Globus pallidus (tissue), 1 donor: ENCODE measurements at regions not wholly inside any gene's neighbourhood (a gene's known extent, or its start where the extent isn't known, plus 50 kb on each side); places are given as distances from the start of the nearest gene placed in this dataset.
A peak's percentile ranks its signal among the peaks of the same experiment; 100 is the strongest.

Source experiments
- DNase-seq: peaks from one replicate; pipeline ENCODE4 v3.0.0-alpha.2; 2015; ENCODE audit warnings: low spot score

DNA sequence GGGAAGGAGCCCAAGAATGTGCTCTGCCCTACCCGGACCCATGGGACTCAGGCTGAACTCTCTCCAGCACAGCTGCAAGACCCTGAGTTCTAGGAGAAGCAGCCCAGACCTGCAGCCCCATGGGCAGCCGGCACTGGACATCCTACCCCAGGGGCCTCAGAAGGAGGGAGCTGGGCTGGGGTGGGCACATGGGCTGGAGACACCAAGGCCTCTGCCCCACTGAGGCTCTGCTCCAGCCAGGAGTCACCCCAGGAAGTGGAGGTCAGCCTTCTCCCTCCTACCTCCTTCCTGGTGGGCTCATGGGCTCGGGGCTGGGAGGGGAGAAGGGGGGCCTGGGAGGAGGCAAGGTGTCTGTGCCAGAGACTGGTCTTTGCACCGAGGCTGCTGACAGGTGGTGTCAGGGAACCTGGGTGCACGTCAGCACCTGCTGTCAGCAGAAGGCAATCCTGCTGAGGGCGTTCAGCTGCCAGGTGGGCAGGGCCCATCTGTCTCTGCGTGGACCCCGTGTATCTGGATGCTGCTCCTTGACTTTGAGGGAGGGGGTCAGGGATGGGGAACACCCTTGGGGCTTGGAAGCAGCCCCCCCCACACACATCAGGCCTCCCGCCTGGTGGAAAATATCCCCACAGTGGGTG, 95.2 kb downstream of the PDGFA start:
- DNase-seq, result no peak

- DNase-seq, result peak; percentile 60
These were observed 94.5 kb downstream of the PDGFA start for GRCh38 chr7:424961-425793.

DNA sequence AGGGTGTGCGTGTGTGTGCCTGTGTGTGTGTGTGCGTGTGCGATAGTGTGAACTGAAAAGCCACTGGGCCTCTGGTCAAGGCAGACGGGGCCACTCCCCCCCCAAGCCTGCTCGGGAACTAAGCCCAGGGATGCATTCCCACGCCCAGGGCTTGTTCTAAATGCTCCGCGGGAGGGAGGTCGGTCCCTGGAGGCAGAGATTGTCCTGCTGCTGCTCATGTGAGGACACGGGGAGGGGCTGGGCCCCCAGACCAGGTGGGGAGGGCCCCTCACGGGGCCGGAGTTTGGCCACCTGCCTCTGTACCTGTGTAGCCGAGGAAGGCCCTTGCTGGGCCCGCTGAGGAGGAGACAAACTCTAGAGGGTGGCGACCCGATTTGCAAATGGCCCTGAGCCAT, 93.9 kb downstream of the PDGFA start:
- no peak for DNase-seq

- DNase-seq, result no peak
These were observed 93.1 kb downstream of the PDGFA start for GRCh38 chr7:426510-426909.

DNA sequence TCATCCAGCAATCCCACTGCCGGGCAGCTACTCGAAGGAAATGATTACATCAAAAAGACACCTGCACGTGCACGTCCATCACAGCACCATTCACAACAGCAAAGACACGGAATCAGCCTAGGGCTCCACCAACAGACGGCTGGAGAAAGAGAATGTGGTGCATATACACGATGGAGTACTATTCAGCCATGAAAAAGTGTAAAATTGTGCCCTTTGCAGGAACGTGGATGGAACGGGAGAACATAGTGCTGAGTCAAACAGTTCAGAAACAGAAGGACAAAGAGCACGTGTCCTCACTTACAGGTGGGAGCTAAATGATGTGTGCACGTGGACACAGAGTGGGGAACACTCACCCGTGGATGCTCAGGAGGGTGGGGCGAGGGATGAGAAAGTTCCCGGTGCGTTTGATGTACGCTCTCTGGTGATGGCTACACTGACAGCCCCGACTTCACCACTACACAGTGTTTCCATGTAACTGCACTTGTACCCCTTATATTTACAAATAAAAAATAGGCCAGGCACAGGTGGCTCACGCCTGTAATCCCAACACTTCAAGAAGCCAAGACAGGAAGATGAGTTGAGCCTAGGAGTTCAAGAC, 92.0 kb downstream of the PDGFA start:
- no peak for DNase-seq

DNA sequence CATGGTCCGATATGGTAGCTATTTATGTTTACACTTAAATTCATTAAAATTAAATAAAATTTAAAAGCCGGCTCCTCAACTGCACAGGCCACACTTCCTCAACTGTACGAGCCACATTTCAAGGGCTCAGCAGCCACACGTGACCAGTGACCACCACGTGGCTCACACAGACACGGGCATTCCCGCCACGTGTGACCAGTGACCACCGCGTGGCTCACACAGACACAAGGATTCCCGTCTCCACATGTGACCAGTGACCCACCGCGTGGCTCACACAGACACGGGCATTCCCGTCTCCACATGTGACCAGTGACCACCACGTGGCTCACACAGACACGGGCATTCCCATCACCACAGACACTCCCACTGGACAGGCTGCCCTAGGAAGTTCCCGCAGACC, 91.3 kb downstream of the PDGFA start:
- no peak for DNase-seq

GRCh38 chr7:428927-429827, 90.5 kb downstream of the PDGFA start:
- no peak for DNase-seq

DNA sequence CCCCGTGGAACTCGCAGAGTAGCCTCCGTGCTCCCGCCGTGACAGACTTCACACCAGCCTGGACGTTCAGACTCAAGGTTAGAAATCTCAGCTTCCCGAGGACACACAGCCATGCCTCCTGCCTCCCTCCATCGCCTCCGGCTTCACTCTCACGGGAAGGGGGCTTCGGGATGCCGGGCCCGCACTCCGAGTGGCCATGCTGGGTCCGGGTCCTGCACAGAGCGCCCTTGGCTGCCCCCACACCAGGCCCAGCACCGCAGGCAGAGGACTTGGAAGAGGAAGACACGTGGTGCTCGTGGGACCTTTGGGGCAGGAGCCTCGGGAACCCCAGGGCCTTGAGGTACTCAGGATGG, 89.8 kb downstream of the PDGFA start:
- no peak for DNase-seq

DNA sequence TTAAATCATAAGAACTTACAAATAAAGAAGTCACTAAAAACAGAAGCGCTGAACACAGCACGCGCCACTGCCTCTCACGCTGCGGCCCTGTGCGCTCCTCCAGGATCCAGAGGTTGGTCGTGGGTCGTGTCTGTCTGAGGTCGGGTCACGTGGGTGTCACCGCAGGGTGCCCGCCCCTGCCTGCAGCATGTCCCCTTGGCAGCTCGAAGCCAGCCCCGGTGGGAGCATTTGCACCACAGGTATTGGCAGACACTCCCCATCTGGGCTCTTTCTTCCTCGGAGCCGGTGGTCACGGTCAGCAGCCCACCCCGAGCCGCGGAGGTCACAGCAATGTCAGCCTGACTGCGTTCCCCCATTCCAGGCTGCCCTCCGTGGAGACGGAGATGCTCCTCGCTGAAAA, 88.6 kb downstream of the PDGFA start:
- DNase-seq, result no peak

GRCh38 chr7:431658-432111, 88.0 kb downstream of the PDGFA start:
- peak; percentile 83 for DNase-seq

DNA sequence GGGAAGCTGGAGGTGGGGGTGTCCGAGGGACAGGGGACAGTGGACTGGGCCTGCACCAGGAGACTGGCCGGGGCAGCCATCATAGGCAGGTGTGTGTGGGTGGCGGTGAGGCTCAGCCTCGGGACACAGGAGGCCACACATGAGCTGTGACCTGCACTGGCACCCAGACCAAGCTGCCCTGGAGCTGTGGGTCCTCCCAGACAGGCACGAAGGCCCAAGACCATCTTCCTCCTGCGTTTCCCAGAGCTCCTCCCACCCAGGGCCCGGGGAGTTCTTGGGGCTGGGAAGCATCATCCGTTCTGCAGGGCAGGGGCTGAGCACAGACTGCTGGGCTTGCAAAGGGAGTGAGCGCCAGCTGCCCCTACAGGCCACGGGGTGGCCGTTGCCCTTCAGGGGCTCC, 87.4 kb downstream of the PDGFA start:
- DNase-seq, result no peak

GRCh38 chr7:432933-433332, 86.7 kb downstream of the PDGFA start:
- DNase-seq, result no peak

- no peak for DNase-seq
These were observed 86.1 kb downstream of the PDGFA start for GRCh38 chr7:433558-433957.

DNA sequence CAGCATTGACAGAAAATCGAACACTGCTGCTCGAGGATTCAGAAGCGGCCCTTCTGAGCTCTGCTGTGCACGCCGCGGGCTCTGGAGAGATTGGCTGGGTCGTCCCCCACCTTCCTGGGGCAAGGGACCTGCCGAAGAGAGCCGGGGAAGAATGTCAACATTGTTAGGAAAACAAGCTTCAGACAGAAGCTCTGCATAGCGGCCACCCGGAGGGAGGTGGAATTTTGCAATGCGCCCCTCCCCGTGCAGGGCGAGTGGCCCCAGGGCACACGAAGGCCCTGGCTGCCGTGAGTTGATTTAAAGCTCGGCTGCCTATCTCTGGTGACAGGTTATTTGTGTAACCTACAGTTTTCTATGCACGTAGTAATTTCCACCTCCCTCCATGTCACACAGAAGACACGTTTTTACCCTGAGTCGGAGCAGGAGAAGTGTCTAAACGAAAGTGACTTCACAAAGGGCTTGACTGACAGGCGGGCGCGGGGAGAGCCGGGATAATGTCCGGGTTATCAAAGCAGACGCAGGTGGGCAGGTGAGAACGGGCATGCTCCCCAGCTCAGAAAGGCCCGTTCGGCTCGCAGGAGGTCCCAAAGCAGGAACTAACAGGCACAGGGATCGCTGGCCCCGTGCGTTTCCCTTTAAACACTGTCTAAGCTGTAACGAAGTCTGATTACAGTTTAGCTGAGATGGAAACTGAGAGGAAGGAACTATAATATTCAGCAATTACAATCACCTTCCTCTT, 84.6 kb downstream of the PDGFA start:
- no peak for DNase-seq

GRCh38 chr7:435630-436366, 83.8 kb downstream of the PDGFA start:
- no peak for DNase-seq

GRCh38 chr7:436367-437128, 83.1 kb downstream of the PDGFA start:
- no peak for DNase-seq

- no peak for DNase-seq
These were observed 82.1 kb downstream of the PDGFA start for GRCh38 chr7:437329-438251.

DNA sequence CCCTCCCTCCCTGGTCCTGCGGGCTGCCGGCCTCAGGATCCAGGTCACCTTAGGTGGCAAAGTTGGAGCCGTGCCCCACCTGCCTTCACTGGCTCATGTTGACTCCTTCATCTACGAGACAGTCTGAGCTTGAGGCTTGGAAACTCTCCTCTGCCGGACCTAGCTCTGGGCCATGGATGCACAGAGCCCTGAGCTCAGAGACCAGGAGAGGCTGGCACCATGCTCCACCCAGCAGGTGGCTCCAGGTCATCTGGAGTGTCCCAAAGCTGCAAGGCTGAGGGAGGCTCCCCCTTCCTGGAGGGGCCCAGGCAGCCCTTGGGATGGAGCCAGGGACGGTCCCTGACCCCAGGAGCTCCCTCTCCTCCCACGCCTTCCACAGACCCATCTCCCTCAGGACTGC, 81.3 kb downstream of the PDGFA start:
- no peak for DNase-seq

GRCh38 chr7:438916-439315, 80.7 kb downstream of the PDGFA start:
- DNase-seq, result no peak
